ENCODE measurements at regions not wholly inside any gene's neighbourhood (a gene's known extent, or its start where the extent isn't known, plus 50 kb on each side); places are given as distances from the start of the nearest gene placed in this dataset.

GRCh38 chr2:226520723-226521122, 278.9 kb downstream of the IRS1 start:
- DNase-seq = no peak

- no peak for DNase-seq
Observed at GRCh38 chr2:226515344-226516055, 284.1 kb downstream of the IRS1 start.

GRCh38 chr2:226514895-226515294, 284.7 kb downstream of the IRS1 start:
- DNase-seq = no peak

- DNase-seq = no peak
Observed at GRCh38 chr2:226511311-226511710, 288.3 kb downstream of the IRS1 start.

GRCh38 chr2:226508683-226509082, 290.9 kb downstream of the IRS1 start:
- DNase-seq = no peak

- no peak for DNase-seq
Observed at GRCh38 chr2:226508005-226508404, 291.6 kb downstream of the IRS1 start.

GRCh38 chr2:226497146-226497909, 302.3 kb downstream of the IRS1 start:
- DNase-seq = no peak

GRCh38 chr2:226496273-226496550, 303.4 kb downstream of the IRS1 start:
- DNase-seq = no peak

- DNase-seq = no peak
Observed at GRCh38 chr2:226495466-226496272, 304.0 kb downstream of the IRS1 start.

GRCh38 chr2:226491112-226491511, 308.5 kb downstream of the IRS1 start:
- no peak for DNase-seq

- no peak for DNase-seq
Observed at GRCh38 chr2:226489775-226490541, 309.7 kb downstream of the IRS1 start.

- DNase-seq = no peak
Observed at GRCh38 chr2:226488034-226488433, 311.6 kb downstream of the IRS1 start.

- DNase-seq = no peak
Observed at GRCh38 chr2:226487573-226487972, 312.0 kb downstream of the IRS1 start.

GRCh38 chr2:226483745-226484619, 315.6 kb downstream of the IRS1 start:
- no peak for DNase-seq

GRCh38 chr2:226483143-226483542, 316.5 kb downstream of the IRS1 start:
- DNase-seq = no peak

- DNase-seq = no peak
Observed at GRCh38 chr2:226478109-226478809, 321.4 kb downstream of the IRS1 start.

- DNase-seq = no peak
Observed at GRCh38 chr2:226477221-226478108, 322.2 kb downstream of the IRS1 start.

GRCh38 chr2:226475650-226476049, 324.0 kb downstream of the IRS1 start:
- DNase-seq = no peak

GRCh38 chr2:226474131-226474530, 325.5 kb downstream of the IRS1 start:
- no peak for DNase-seq

GRCh38 chr2:226471987-226472470, 327.6 kb downstream of the IRS1 start:
- DNase-seq = no peak
